ENCODE measurements at regions not wholly inside any gene's neighbourhood (a gene's known extent, or its start where the extent isn't known, plus 50 kb on each side); places are given as distances from the start of the nearest gene placed in this dataset.
"Not testable (repeated sequence)": the region's sequence is repeated elsewhere in the genome, so short reads cannot be mapped to it uniquely, and the experiment has no call there.

- Mint-ChIP-seq H3K4me3 (no peak overlapping the region), H3K27me3 (peaks cover 10 to 23% of the 10 kb centered on the region in 2 donors), H3K4me1 (peaks cover 4 to 6% (median 6%) of the 10 kb centered on the region in 3 donors), H3K9me3 (peaks cover 4 to 6% (median 5%) of the 10 kb centered on the region in 3 donors), H3K36me3 (no peaks in the 10 kb centered on the region), H3K27ac (no peak overlapping the region)
- ChIA-PET CTCF (interaction anchor here in 1 of 2 donors (0.6 kb wide), 1 partner anchor 110 kb away, joined by 6 read pairs; no protein-coding TSS in a partner anchor), POLR2A (no interaction called here)
- 86% methylated on average over 1 of the region's 2 CpGs for WGBS (ENCODE audit: insufficient coverage)
- Histone ChIP-seq H3K4me3 (ENCODE audit: control insufficient read depth in 1 of 2, extremely low read depth in 1 of 2, low read length in 1 of 2) (no peak overlapping the region), H3K4me1 (ENCODE audit: control insufficient read depth in 1 of 2, extremely low read depth in 1 of 2, insufficient read depth in 2 of 2, low read length in 2 of 2) (no peaks in the 10 kb centered on the region), H3K36me3 (ENCODE audit: control insufficient read depth in 2 of 2, extremely low read depth in 1 of 2, insufficient read depth in 1 of 2, low read length in 1 of 2) (no peaks in the 10 kb centered on the region), H3K27me3 (replicated peaks in 1 of 2; ENCODE audit: control insufficient read depth in 2 of 2, extremely low read depth in 1 of 2, insufficient read depth in 2 of 2, low read length in 1 of 2) (no peaks in the 10 kb centered on the region), H3K9me3 (no peaks in the 10 kb centered on the region), H3K27ac (ENCODE audit: low read length) (no peak overlapping the region)
- DNase-seq (no peak), ATAC-seq (replicated peaks in 1 of 4) (no peak)
Observed at GRCh38 chr1:88612292-88612691, 71.8 kb upstream of the PKN2 start.

- Histone ChIP-seq H3K4me3 (ENCODE audit: control insufficient read depth in 1 of 2, extremely low read depth in 1 of 2, low read length in 1 of 2) (no peak overlapping the region), H3K4me1 (ENCODE audit: control insufficient read depth in 1 of 2, extremely low read depth in 1 of 2, insufficient read depth in 2 of 2, low read length in 2 of 2) (no peaks in the 10 kb centered on the region), H3K27ac (ENCODE audit: low read length) (no peak overlapping the region), H3K9me3 (no peaks in the 10 kb centered on the region), H3K36me3 (ENCODE audit: control insufficient read depth in 2 of 2, extremely low read depth in 1 of 2, insufficient read depth in 1 of 2, low read length in 1 of 2) (no peaks in the 10 kb centered on the region), H3K27me3 (replicated peaks in 1 of 2; ENCODE audit: control insufficient read depth in 2 of 2, extremely low read depth in 1 of 2, insufficient read depth in 2 of 2, low read length in 1 of 2) (no peaks in the 10 kb centered on the region)
- Mint-ChIP-seq H3K27me3 (peaks cover 13 to 23% of the 10 kb centered on the region in 2 donors), H3K27ac (no peak overlapping the region), H3K36me3 (peaks cover 3% of the 10 kb centered on the region), H3K4me3 (no peak overlapping the region), H3K9me3 (peaks cover 5 to 10% (median 7%) of the 10 kb centered on the region in 3 donors), H3K4me1 (peaks cover 4 to 6% (median 6%) of the 10 kb centered on the region in 3 donors)
- ATAC-seq (replicated peaks in 1 of 4) (no peak), DNase-seq (no peak)
- ChIA-PET CTCF (no interaction called here), POLR2A (no interaction called here)
- no CpG with 5 or more reads among the region's 6 CpGs for WGBS (ENCODE audit: insufficient coverage)
Observed at GRCh38 chr1:88612773-88613172, 71.3 kb upstream of the PKN2 start.

GRCh38 chr1:88618331-88618730 lies 65.7 kb upstream of the PKN2 start:
- no peaks in the 10 kb centered on the region for H3K9me3 ChIP-seq
- CTCF ChIA-PET, result no interaction called here

GRCh38 chr1:88623101-88623500 lies 61.0 kb upstream of the PKN2 start:
- H3K9me3 Mint-ChIP-seq, result peaks cover 8 to 26% (median 14%) of the 10 kb centered on the region in 3 donors
- ATAC-seq (replicated peaks in 1 of 4); H3K36me3 Mint-ChIP-seq; H3K9me3 ChIP-seq; H3K4me3 ChIP-seq (ENCODE audit: control insufficient read depth in 1 of 2, extremely low read depth in 1 of 2, low read length in 1 of 2); H3K27me3 ChIP-seq (replicated peaks in 1 of 2; ENCODE audit: control insufficient read depth in 2 of 2, extremely low read depth in 1 of 2, insufficient read depth in 2 of 2, low read length in 1 of 2); H3K27me3 Mint-ChIP-seq; H3K27ac ChIP-seq (ENCODE audit: low read length); H3K36me3 ChIP-seq (ENCODE audit: control insufficient read depth in 2 of 2, extremely low read depth in 1 of 2, insufficient read depth in 1 of 2, low read length in 1 of 2); H3K4me1 Mint-ChIP-seq; DNase-seq; H3K4me1 ChIP-seq (ENCODE audit: control insufficient read depth in 1 of 2, extremely low read depth in 1 of 2, insufficient read depth in 2 of 2, low read length in 2 of 2); H3K4me3 Mint-ChIP-seq; CTCF ChIA-PET; H3K27ac Mint-ChIP-seq; POLR2A ChIA-PET: not testable (repeated sequence)
- WGBS (ENCODE audit: insufficient coverage), result no CpG with 5 or more reads among the region's 1 CpG

More at GRCh38 chr1:88618331-88618730, 65.7 kb upstream of the PKN2 start:
- Mint-ChIP-seq H3K27ac (no peak overlapping the region), H3K4me1 (no peaks in the 10 kb centered on the region), H3K36me3 (peaks cover 4% of the 10 kb centered on the region), H3K9me3 (peaks cover 18 to 39% (median 19%) of the 10 kb centered on the region in 3 donors), H3K4me3 (no peak overlapping the region), H3K27me3 (peaks cover 17 to 24% of the 10 kb centered on the region in 2 donors)
- WGBS (ENCODE audit: insufficient coverage), result 80% methylated on average over 2 of the region's 2 CpGs
- no peak for ATAC-seq (replicated peaks in 1 of 4)
- Histone ChIP-seq H3K36me3 (ENCODE audit: control insufficient read depth in 2 of 2, extremely low read depth in 1 of 2, insufficient read depth in 1 of 2, low read length in 1 of 2) (no peaks in the 10 kb centered on the region), H3K4me3 (ENCODE audit: control insufficient read depth in 1 of 2, extremely low read depth in 1 of 2, low read length in 1 of 2) (no peak overlapping the region), H3K4me1 (ENCODE audit: control insufficient read depth in 1 of 2, extremely low read depth in 1 of 2, insufficient read depth in 2 of 2, low read length in 2 of 2) (no peaks in the 10 kb centered on the region), H3K27ac (ENCODE audit: low read length) (no peak overlapping the region), H3K27me3 (replicated peaks in 1 of 2; ENCODE audit: control insufficient read depth in 2 of 2, extremely low read depth in 1 of 2, insufficient read depth in 2 of 2, low read length in 1 of 2) (peaks cover 0 to 7% of the 10 kb centered on the region in 2 experiments)
- POLR2A ChIA-PET, result no interaction called here
- no peak for DNase-seq
